ENCODE measurements at regions not wholly inside any gene's neighbourhood (a gene's known extent, or its start where the extent isn't known, plus 50 kb on each side); places are given as distances from the start of the nearest gene placed in this dataset.

DNA sequence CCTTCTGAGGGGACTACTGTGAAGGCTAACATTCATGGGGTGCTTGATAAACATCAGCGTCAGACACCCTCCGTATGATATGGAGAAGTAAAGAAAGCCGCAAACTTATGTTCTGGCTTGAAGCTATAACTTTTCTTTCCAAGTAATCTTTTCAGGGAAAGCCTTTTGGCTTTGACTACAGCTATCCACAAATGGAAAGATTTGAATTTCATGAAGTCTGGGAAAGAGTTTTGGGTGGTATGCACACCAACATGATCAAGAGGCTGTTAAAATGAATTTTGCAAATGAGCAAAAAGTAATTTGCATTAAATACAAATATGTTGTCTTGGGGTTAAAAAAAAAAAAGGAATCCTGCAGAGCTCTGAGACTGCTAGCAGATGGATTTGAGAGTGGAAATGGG is 114.8 kb upstream of the LIMCH1 start:
- no peak overlapping the region for H3K4me3 ChIP-seq
- TF ChIP-seq, protein P1, sequence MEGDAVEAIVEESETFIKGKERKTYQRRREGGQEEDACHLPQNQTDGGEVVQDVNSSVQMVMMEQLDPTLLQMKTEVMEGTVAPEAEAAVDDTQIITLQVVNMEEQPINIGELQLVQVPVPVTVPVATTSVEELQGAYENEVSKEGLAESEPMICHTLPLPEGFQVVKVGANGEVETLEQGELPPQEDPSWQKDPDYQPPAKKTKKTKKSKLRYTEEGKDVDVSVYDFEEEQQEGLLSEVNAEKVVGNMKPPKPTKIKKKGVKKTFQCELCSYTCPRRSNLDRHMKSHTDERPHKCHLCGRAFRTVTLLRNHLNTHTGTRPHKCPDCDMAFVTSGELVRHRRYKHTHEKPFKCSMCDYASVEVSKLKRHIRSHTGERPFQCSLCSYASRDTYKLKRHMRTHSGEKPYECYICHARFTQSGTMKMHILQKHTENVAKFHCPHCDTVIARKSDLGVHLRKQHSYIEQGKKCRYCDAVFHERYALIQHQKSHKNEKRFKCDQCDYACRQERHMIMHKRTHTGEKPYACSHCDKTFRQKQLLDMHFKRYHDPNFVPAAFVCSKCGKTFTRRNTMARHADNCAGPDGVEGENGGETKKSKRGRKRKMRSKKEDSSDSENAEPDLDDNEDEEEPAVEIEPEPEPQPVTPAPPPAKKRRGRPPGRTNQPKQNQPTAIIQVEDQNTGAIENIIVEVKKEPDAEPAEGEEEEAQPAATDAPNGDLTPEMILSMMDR (IDR thresholded peaks at IDR 0.05): no peak

DNA sequence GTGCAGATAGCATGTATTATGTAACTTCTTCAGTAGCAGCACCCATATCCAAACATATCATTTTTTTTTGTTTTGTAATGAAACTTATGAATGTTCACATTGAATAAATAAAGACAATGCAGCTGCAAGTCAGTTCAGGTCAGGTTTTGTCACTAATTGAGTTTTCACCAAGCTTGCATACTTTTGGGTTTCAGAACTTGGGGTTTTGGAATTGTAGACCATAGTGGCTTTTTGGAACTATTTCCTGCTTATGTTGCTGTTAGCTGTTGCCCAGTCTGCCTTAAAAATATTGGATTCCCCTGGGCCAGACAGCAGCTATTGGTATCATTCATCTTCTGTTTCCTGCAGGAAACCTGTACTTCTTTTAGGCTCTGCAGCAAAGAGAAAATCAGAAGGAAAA is 113.4 kb upstream of the LIMCH1 start:
- Histone ChIP-seq H3K36me3 (no peaks in the 10 kb centered on the region), H3K27ac (peak overlapping the region; percentile 6 to 11), H3K27me3 (replicated peaks; ENCODE audit: insufficient read depth) (no peaks in the 10 kb centered on the region), H3K9me3 (no peaks in the 10 kb centered on the region), H3K4me3 (no peak overlapping the region), H3K4me1 (ENCODE audit: control insufficient read depth in 1 of 2, low read depth in 2 of 2) (peaks cover 35 to 84% of the 10 kb centered on the region in 2 donors)
- no peak for DNase-seq (ENCODE audit: low spot score)
- TF ChIP-seq, protein P1 (IDR thresholded peaks at IDR 0.05): no peak
- ATAC-seq (ENCODE audit: insufficient number of reproducible peaks, low FRiP score, low read depth): no peak

More for the DNA sequence above, 114.8 kb upstream of the LIMCH1 start:
- ATAC-seq (ENCODE audit: insufficient number of reproducible peaks, low FRiP score, low read depth): no peak
- no peak for DNase-seq (ENCODE audit: low spot score)
- H3K4me1 ChIP-seq (ENCODE audit: control insufficient read depth in 1 of 2, low read depth in 2 of 2): peaks cover 36 to 82% of the 10 kb centered on the region in 2 donors
- H3K36me3 ChIP-seq: no peaks in the 10 kb centered on the region
- H3K27ac ChIP-seq: no peak overlapping the region
- H3K27me3 ChIP-seq (replicated peaks; ENCODE audit: insufficient read depth): no peaks in the 10 kb centered on the region
- H3K9me3 ChIP-seq: no peaks in the 10 kb centered on the region

DNA sequence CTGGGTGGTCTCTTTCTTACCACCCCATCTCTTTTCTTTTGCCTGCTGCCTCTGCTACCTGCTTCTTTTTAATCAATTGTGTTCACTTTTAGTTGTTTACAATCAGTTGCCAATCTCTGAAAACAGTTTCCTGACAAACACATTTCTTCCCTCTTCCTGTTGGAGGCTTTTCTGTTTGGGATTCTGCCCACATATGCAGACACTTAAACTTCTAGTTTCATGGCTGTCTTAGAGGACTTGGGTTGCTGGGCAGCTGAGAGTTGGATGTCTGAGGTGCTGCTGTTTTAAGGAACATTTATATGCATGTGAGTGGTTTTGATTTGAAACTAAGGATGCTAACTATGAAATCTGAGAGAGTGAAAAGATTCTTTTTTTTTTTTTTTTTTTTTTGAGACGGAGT is 112.3 kb upstream of the LIMCH1 start:
- TF ChIP-seq, protein P1 (IDR thresholded peaks at IDR 0.05): no peak
- H3K4me3 ChIP-seq: no peak overlapping the region
- no peaks in the 10 kb centered on the region for H3K9me3 ChIP-seq
- no peak overlapping the region for H3K27ac ChIP-seq
- ATAC-seq (ENCODE audit: insufficient number of reproducible peaks, low FRiP score, low read depth) (no peak), DNase-seq (ENCODE audit: low spot score) (no peak)
- H3K27me3 ChIP-seq (replicated peaks; ENCODE audit: insufficient read depth): no peaks in the 10 kb centered on the region
- H3K36me3 ChIP-seq: no peaks in the 10 kb centered on the region
- peaks cover 38 to 84% of the 10 kb centered on the region in 2 donors for H3K4me1 ChIP-seq (ENCODE audit: control insufficient read depth in 1 of 2, low read depth in 2 of 2)

DNA sequence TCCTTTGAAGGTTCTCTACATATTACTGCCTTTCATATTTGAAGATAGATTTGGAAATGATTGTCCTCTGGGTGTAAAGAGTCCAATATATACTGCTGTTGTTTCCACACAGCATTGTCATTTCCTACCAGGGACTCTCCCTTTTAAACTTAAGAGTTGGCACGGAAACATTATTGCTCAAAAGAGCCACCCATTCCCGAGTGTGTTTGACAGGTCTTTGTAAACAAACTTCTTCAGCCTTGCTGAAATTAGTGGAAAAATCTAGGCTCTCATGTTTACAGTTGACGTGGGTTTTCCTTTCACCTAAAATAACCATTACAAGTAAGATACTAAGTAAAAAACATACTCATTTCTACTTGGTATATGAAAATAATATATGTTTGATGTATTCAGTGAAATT is 111.4 kb upstream of the LIMCH1 start:
- TF ChIP-seq, protein P1 (IDR thresholded peaks at IDR 0.05): no peak
- ATAC-seq (ENCODE audit: insufficient number of reproducible peaks, low FRiP score, low read depth) (peak; percentile 22), DNase-seq (ENCODE audit: low spot score) (no peak)
- no peaks in the 10 kb centered on the region for H3K9me3 ChIP-seq
- H3K4me3 ChIP-seq: no peak overlapping the region
- peak overlapping the region; percentile 82 to 87 for H3K27ac ChIP-seq
- no peaks in the 10 kb centered on the region for H3K27me3 ChIP-seq (replicated peaks; ENCODE audit: insufficient read depth)
- peaks cover 42 to 87% of the 10 kb centered on the region in 2 donors for H3K4me1 ChIP-seq (ENCODE audit: control insufficient read depth in 1 of 2, low read depth in 2 of 2)
- H3K36me3 ChIP-seq: no peaks in the 10 kb centered on the region

DNA sequence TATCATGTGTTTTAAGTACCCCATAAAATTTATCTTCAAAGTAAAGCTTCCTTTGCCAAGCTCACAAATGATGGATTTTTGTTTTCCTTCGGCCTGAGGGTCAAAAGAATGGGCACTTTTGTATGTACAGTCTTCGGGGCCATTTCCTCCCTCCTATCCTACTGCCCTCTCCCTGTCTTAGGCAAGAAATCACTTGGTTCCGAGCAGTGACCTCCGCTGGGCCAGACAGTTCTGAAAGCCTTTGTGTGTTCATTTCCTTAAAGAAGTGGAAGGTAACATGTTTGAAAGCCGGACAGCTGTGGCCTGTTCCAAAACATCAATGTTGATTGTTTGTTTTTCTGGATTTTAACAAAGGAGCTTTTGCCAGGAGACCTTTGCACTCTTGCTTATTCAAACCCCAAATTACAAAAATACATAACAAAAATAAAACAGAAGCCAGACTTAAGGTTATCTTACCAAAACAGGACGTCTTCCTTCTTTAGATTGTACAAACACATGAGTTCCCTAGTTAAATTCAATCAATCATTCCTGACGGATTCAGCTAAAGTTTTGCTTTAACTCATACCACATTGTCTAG is 110.6 kb upstream of the LIMCH1 start:
- TF ChIP-seq, protein P1 (IDR thresholded peaks at IDR 0.05): no peak
- DNase-seq (ENCODE audit: low spot score): no peak
- no peaks in the 10 kb centered on the region for H3K9me3 ChIP-seq

More for the DNA sequence above, 110.6 kb upstream of the LIMCH1 start:
- no peaks in the 10 kb centered on the region for H3K27me3 ChIP-seq (replicated peaks; ENCODE audit: insufficient read depth)
- peak overlapping the region; percentile 82 to 87 for H3K27ac ChIP-seq
- no peak for ATAC-seq (ENCODE audit: insufficient number of reproducible peaks, low FRiP score, low read depth)
- H3K4me3 ChIP-seq: no peak overlapping the region
- H3K4me1 ChIP-seq (ENCODE audit: control insufficient read depth in 1 of 2, low read depth in 2 of 2): peaks cover 43 to 95% of the 10 kb centered on the region in 2 donors
- H3K36me3 ChIP-seq: no peaks in the 10 kb centered on the region
